OCI-LY7 (cell line): ENCODE measurements at regions not wholly inside any gene's neighbourhood (a gene's known extent, or its start where the extent isn't known, plus 50 kb on each side); places are given as distances from the start of the nearest gene placed in this dataset.
A peak's percentile ranks its signal among the peaks of the same experiment; 100 is the strongest.

Source experiments
- EZH2phosphoT487 ChIP-seq: fragments of 200-600 bp; sonication (generic); IDR thresholded peaks from 2 replicates; pipeline ENCODE4 v1.6.1; 2018; ENCODE audit warnings: low read depth, borderline replicate concordance, mild to moderate bottlenecking, mixed run types, antibody characterized with exemption, low read length, moderate library complexity, mixed read lengths
- TF ChIP-seq, protein P1 (sequence below): fragments of 200-600 bp; sonication (generic); conservative IDR thresholded peaks from 2 replicates; pipeline ENCODE4 v1.5.1; 2014; ENCODE audit warnings: mild to moderate bottlenecking, antibody characterized with exemption, low read length, moderate library complexity, mixed read lengths

- TF ChIP-seq, protein P1, sequence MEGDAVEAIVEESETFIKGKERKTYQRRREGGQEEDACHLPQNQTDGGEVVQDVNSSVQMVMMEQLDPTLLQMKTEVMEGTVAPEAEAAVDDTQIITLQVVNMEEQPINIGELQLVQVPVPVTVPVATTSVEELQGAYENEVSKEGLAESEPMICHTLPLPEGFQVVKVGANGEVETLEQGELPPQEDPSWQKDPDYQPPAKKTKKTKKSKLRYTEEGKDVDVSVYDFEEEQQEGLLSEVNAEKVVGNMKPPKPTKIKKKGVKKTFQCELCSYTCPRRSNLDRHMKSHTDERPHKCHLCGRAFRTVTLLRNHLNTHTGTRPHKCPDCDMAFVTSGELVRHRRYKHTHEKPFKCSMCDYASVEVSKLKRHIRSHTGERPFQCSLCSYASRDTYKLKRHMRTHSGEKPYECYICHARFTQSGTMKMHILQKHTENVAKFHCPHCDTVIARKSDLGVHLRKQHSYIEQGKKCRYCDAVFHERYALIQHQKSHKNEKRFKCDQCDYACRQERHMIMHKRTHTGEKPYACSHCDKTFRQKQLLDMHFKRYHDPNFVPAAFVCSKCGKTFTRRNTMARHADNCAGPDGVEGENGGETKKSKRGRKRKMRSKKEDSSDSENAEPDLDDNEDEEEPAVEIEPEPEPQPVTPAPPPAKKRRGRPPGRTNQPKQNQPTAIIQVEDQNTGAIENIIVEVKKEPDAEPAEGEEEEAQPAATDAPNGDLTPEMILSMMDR: peak; percentile 45; the same call in 1 of the 2 replicates
- no peak for TF ChIP-seq EZH2phosphoT487
These were observed 237.9 kb downstream of the IPO8 start for GRCh38 chr12:30457621-30458289.
